GM10248 (cell line): ENCODE measurements at regions not wholly inside any gene's neighbourhood (a gene's known extent, or its start where the extent isn't known, plus 50 kb on each side); places are given as distances from the start of the nearest gene placed in this dataset.

Source experiments
- CTCF ChIA-PET: fragments of 300-600 bp; sonication (Branson Sonifier 250); formaldehyde crosslinking; extraction: SDS; loops from one replicate; lab custom pipeline; 2021; ENCODE audit warnings: antibody characterized with exemption; lab: Yijun Ruan, JAX
- POLR2A ChIA-PET: fragments of 350-650 bp; sonication (Branson Sonifier 250); formaldehyde crosslinking; extraction: SDS; loops from one replicate; lab custom pipeline; 2020; ENCODE audit warnings: antibody characterized with exemption; lab: Yijun Ruan, JAX
- DNase-seq: peaks from one replicate; pipeline ENCODE4 v3.0.0; 2012; ENCODE audit errors: extremely low spot score
- CTCF ChIP-seq: IDR thresholded peaks from 2 replicates; pipeline ENCODE4 v1.5.1; 2012; ENCODE audit warnings: mild to moderate bottlenecking, low read depth; ENCODE audit errors: extremely low read depth, missing control alignments, control extremely low read depth

- DNase-seq = no peak
- CTCF ChIA-PET = interaction anchor here (1.1 to 1.4 kb wide), 2 partner anchors 12 to 55 kb away, joined by 3 read pairs; no protein-coding TSS in a partner anchor
- POLR2A ChIA-PET = no interaction called here
- no peak for TF ChIP-seq CTCF
Measured at GRCh38 chr5:107778647-107779046, 107.9 kb upstream of the EFNA5 start.

- DNase-seq = no peak
- ChIA-PET POLR2A (no interaction called here), CTCF (interaction anchor here (1.1 to 3.5 kb wide), 5 partner anchors 8 to 14 kb away, joined by 3 to 11 read pairs (median 3); no protein-coding TSS in a partner anchor)
- no peak for TF ChIP-seq CTCF
Measured at GRCh38 chr5:107776922-107777740, 106.4 kb upstream of the EFNA5 start.

- DNase-seq = no peak
- CTCF ChIA-PET = interaction anchor here (1.4 to 3.5 kb wide), 3 partner anchors 8 to 13 kb away, joined by 3 to 11 read pairs (median 3); no protein-coding TSS in a partner anchor
- POLR2A ChIA-PET = no interaction called here
- TF ChIP-seq CTCF = no peak
Measured at GRCh38 chr5:107776506-107776905, 105.8 kb upstream of the EFNA5 start.

DNA sequence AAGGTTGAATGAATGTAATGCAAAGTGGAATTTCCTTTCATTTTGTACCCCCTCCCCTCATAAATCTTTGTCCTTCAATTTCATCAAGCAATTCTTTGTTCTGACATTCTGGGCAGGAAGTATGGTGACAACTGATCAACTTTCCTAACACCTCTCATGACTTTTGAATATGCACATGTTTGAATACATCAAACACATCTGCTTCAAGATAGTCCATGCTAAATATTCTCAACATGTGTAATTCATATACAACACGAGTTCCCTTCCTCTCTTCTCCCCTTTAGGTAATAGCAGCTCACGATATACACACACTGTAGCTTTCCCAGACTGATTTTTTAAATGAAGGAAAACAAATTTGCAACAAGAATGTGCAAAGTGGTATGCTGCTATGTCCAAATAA, 103.6 kb upstream of the EFNA5 start:
- no peak for DNase-seq
- POLR2A ChIA-PET = no interaction called here
- no peak for TF ChIP-seq CTCF
- CTCF ChIA-PET = interaction anchor here (1.1 to 3.5 kb wide), 4 partner anchors 11 to 27 kb away, joined by 3 to 11 read pairs (median 4); no protein-coding TSS in a partner anchor

- ChIA-PET POLR2A (no interaction called here), CTCF (interaction anchor here (1.1 to 3.5 kb wide), 5 partner anchors 10 to 27 kb away, joined by 3 to 11 read pairs (median 4); no protein-coding TSS in a partner anchor)
- no peak for TF ChIP-seq CTCF
- no peak for DNase-seq
Measured at GRCh38 chr5:107773479-107773878, 102.7 kb upstream of the EFNA5 start.

DNA sequence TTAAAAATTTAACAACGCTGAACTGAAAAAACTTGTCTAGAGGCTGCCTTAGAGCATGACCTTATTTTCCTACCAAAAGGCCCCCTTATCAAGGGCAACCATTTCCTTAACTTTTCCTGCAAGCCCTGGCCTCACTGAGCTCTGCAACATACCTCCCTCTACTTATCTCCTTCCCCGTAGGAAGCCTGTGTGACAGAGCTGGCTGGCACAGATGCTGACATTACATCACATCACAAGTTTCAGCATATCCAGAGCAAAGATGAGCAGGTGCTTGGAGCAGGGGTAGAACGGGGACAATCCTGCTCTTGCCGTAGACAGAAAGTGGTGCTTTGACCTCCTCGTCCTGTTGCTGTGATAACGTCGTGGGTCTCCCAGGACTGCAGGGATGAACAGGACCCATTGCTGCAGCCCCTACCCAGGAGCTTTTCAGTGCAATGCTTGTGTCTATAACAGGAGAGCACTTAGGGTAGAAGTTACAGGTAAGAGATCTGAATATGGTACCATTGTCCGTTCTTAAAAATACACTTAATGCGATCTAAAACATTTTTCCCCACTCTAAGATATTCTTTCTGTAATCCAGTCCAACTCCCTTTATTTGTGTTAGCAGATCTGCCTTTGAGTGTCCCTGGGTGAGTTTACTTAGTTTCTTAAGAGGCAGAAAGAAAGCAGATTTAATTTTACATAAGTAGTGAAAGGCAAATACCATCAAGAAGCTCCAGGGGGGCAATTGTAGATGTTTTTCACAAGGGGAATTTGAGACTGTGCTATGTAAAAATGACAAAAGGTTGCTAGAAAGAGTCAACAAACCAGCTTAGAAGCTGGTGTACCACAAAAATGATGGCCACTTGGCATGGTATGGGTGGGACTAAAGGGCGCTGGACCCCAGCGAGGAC, 101.9 kb upstream of the EFNA5 start:
- ChIA-PET POLR2A (no interaction called here), CTCF (interaction anchor here (0.6 to 1.4 kb wide), 3 partner anchors 8 to 27 kb away, joined by 3 to 4 read pairs (median 3); no protein-coding TSS in a partner anchor)
- no peak for DNase-seq
- no peak for TF ChIP-seq CTCF
